Naive thymus-derived CD4-positive, alpha-beta T cell (primary cell): ENCODE measurements at regions not wholly inside any gene's neighbourhood (a gene's known extent, or its start where the extent isn't known, plus 50 kb on each side); places are given as distances from the start of the nearest gene placed in this dataset.

ENCODE experiments used
- ATAC-seq: fragments of 150-1000 bp; cut with Tn5 transposase; 2 replicates; pipeline ENCODE4 v1.10.0; 2021; ENCODE audit warnings: mild to moderate bottlenecking, moderate library complexity
- CTCF ChIA-PET: fragments of 350-600 bp; sonication (Branson Sonifier 250); formaldehyde crosslinking; loops from one replicate; lab custom pipeline; 2021; ENCODE audit warnings: antibody characterized with exemption; lab: Charles Lee
- POLR2A ChIA-PET: fragments of 350-600 bp; sonication (Branson Sonifier 250); formaldehyde crosslinking; loops from one replicate; lab custom pipeline; 2021; ENCODE audit warnings: antibody characterized with exemption, inconsistent platforms; lab: Charles Lee
- DNase-seq, 9 donors: peaks; one replicate each; pipeline versions ENCODE4 v3.0.0 to v3.0.0-alpha.2; 2020 to 2022; ENCODE audit warnings: mixed read lengths in 1 of 9
- H3K27ac ChIP-seq: one replicate; pipeline ENCODE4 v1.7.0; 2013; ENCODE audit warnings: mild to moderate bottlenecking, low read depth, low read length, moderate library complexity
- H3K27me3 ChIP-seq, 2 donors: one replicate each; pipeline ENCODE4 v1.7.0; 2013; ENCODE audit warnings: low read length in 2 of 2, mild to moderate bottlenecking in 2 of 2, moderate library complexity in 2 of 2; ENCODE audit not compliant: control insufficient read depth in 2 of 2, insufficient read depth in 2 of 2
- H3K36me3 ChIP-seq, 3 experiments: 1 replicate in 2 of 3; 2 replicates in 1 of 3; pipeline ENCODE4 v1.7.0; 2013; ENCODE audit warnings: low read length in 3 of 3, mild to moderate bottlenecking in 3 of 3, moderate library complexity in 1 of 3; ENCODE audit not compliant: insufficient read depth in 3 of 3, control insufficient read depth in 2 of 3
- H3K4me1 ChIP-seq, 2 donors: one replicate each; pipeline ENCODE4 v1.7.0; 2013; ENCODE audit warnings: low read length in 2 of 2, mild to moderate bottlenecking in 2 of 2, moderate library complexity in 1 of 2; ENCODE audit not compliant: control insufficient read depth in 2 of 2, insufficient read depth in 2 of 2
- H3K4me3 ChIP-seq: 2 replicates; pipeline ENCODE4 v1.7.0; 2013; ENCODE audit warnings: mild to moderate bottlenecking, low read length
- H3K9me3 ChIP-seq, 3 experiments: 1 replicate in 2 of 3; 2 replicates in 1 of 3; pipeline ENCODE4 v1.7.0; 2013; ENCODE audit warnings: low read length in 3 of 3; ENCODE audit not compliant: control insufficient read depth in 2 of 3
- H3K27ac Mint-ChIP-seq, 9 donors: one replicate each; pipeline ENCODE4 v1.8.0; 2020 to 2022; ENCODE audit warnings: mixed read lengths in 9 of 9, mild to moderate bottlenecking in 8 of 9, moderate library complexity in 5 of 9, inconsistent platforms in 2 of 9
- H3K27me3 Mint-ChIP-seq, 5 donors: one replicate each; pipeline ENCODE4 v1.8.0; 2021 to 2022; ENCODE audit warnings: mixed read lengths in 5 of 5, mild to moderate bottlenecking in 1 of 5
- H3K36me3 Mint-ChIP-seq, 5 donors: one replicate each; pipeline ENCODE4 v1.8.0; 2020 to 2022; ENCODE audit warnings: mixed read lengths in 5 of 5, mild to moderate bottlenecking in 3 of 5, inconsistent platforms in 1 of 5
- H3K4me1 Mint-ChIP-seq, 7 donors: one replicate each; pipeline ENCODE4 v1.8.0; 2020 to 2022; ENCODE audit warnings: mixed read lengths in 7 of 7, mild to moderate bottlenecking in 3 of 7, inconsistent platforms in 1 of 7
- H3K4me3 Mint-ChIP-seq, 10 donors: one replicate each; pipeline ENCODE4 v1.8.0; 2020 to 2022; ENCODE audit warnings: mild to moderate bottlenecking in 10 of 10, mixed read lengths in 10 of 10, moderate library complexity in 6 of 10, inconsistent platforms in 2 of 10
- H3K9me3 Mint-ChIP-seq, 11 donors: one replicate each; pipeline ENCODE4 v1.8.0; 2020 to 2022; ENCODE audit warnings: mixed read lengths in 11 of 11, mild to moderate bottlenecking in 4 of 11, inconsistent platforms in 1 of 11, moderate library complexity in 1 of 11
- intact Hi-C, 2 donors: fragments of 100-400 bp; cut with micrococcal nuclease; formaldehyde crosslinking; loops; one replicate each; pipeline ENCODE4 v1.15.1; 2023

- Histone ChIP-seq H3K27ac (no peak overlapping the region), H3K9me3 (no peaks in the 10 kb centered on the region), H3K27me3 (no peaks in the 10 kb centered on the region), H3K4me1 (peaks cover 0 to 4% of the 10 kb centered on the region in 2 donors), H3K4me3 (no peak overlapping the region), H3K36me3 (no peaks in the 10 kb centered on the region)
- Mint-ChIP-seq H3K4me3 (no peak overlapping the region), H3K27ac (peak overlapping the region in 1 of 9 donors; percentile 26), H3K9me3 (no peaks in the 10 kb centered on the region), H3K4me1 (peaks cover 7 to 41% (median 37%) of the 10 kb centered on the region in 7 donors), H3K36me3 (peaks cover 0 to 28% (median 11%) of the 10 kb centered on the region in 5 donors), H3K27me3 (no peaks in the 10 kb centered on the region)
- DNase-seq = no peak
- ChIA-PET POLR2A (no interaction called here), CTCF (no interaction called here)
- intact Hi-C loops = no loop called here
- ATAC-seq = no peak
Measured at GRCh38 chr14:71411285-71411595, 504.0 kb downstream of the PCNX1 start.

- no peaks in the 10 kb centered on the region for H3K9me3 Mint-ChIP-seq
- ChIA-PET POLR2A (no interaction called here), CTCF (no interaction called here)
- no peak for DNase-seq
- no peaks in the 10 kb centered on the region for H3K27me3 ChIP-seq
- H3K36me3 Mint-ChIP-seq = peaks cover 0 to 30% (median 15%) of the 10 kb centered on the region in 5 donors
- H3K4me3 ChIP-seq = no peak overlapping the region
- H3K4me3 Mint-ChIP-seq = no peak overlapping the region
- H3K9me3 ChIP-seq = no peaks in the 10 kb centered on the region
- peaks cover 0 to 4% of the 10 kb centered on the region in 2 donors for H3K4me1 ChIP-seq
- no peak for ATAC-seq
- H3K27me3 Mint-ChIP-seq = no peaks in the 10 kb centered on the region
- H3K36me3 ChIP-seq = no peaks in the 10 kb centered on the region
- no peak overlapping the region for H3K27ac ChIP-seq
- intact Hi-C loops = no loop called here
- peaks cover 9 to 41% (median 37%) of the 10 kb centered on the region in 7 donors for H3K4me1 Mint-ChIP-seq
- H3K27ac Mint-ChIP-seq = peak overlapping the region in 2 of 9 donors; percentile 26 to 41
Measured at GRCh38 chr14:71411738-71412137, 504.5 kb downstream of the PCNX1 start.

- ATAC-seq = no peak
- H3K4me1 Mint-ChIP-seq = peaks cover 7 to 30% (median 19%) of the 10 kb centered on the region in 7 donors
- intact Hi-C loops = no loop called here
- ChIA-PET POLR2A (no interaction called here), CTCF (interaction anchor here (0.7 kb wide), 1 partner anchor 341 kb away, joined by 4 read pairs; no protein-coding TSS in a partner anchor)
- Histone ChIP-seq H3K36me3 (no peaks in the 10 kb centered on the region), H3K27ac (no peak overlapping the region), H3K4me1 (no peaks in the 10 kb centered on the region), H3K9me3 (no peaks in the 10 kb centered on the region), H3K27me3 (no peaks in the 10 kb centered on the region), H3K4me3 (no peak overlapping the region)
- H3K27ac Mint-ChIP-seq = no peak overlapping the region
- H3K4me3 Mint-ChIP-seq = no peak overlapping the region
- DNase-seq = no peak
- H3K9me3 Mint-ChIP-seq = peaks cover 0 to 2% (median 0%) of the 10 kb centered on the region in 11 donors
- H3K27me3 Mint-ChIP-seq = no peaks in the 10 kb centered on the region
- peaks cover 0 to 41% (median 31%) of the 10 kb centered on the region in 5 donors for H3K36me3 Mint-ChIP-seq
Measured at GRCh38 chr14:71414631-71415403, 507.6 kb downstream of the PCNX1 start.

GRCh38 chr14:71415404-71415690 lies 508.1 kb downstream of the PCNX1 start:
- Histone ChIP-seq H3K4me1 (no peaks in the 10 kb centered on the region), H3K4me3 (no peak overlapping the region), H3K9me3 (no peaks in the 10 kb centered on the region), H3K27ac (no peak overlapping the region), H3K27me3 (no peaks in the 10 kb centered on the region), H3K36me3 (no peaks in the 10 kb centered on the region)
- CTCF ChIA-PET = interaction anchor here (0.7 kb wide), 1 partner anchor 341 kb away, joined by 4 read pairs; no protein-coding TSS in a partner anchor
- POLR2A ChIA-PET = interaction anchor here (0.7 kb wide), 1 partner anchor 10 kb away, joined by 4 read pairs; no protein-coding TSS in a partner anchor
- DNase-seq = no peak
- H3K9me3 Mint-ChIP-seq = peaks cover 0 to 2% (median 0%) of the 10 kb centered on the region in 11 donors
- intact Hi-C loops = no loop called here
- ATAC-seq = no peak
- H3K27ac Mint-ChIP-seq = no peak overlapping the region
- H3K27me3 Mint-ChIP-seq = no peaks in the 10 kb centered on the region
- H3K36me3 Mint-ChIP-seq = peaks cover 0 to 44% (median 34%) of the 10 kb centered on the region in 5 donors
- peaks cover 7 to 25% (median 15%) of the 10 kb centered on the region in 7 donors for H3K4me1 Mint-ChIP-seq
- no peak overlapping the region for H3K4me3 Mint-ChIP-seq

GRCh38 chr14:71416392-71416791 lies 509.1 kb downstream of the PCNX1 start:
- Mint-ChIP-seq H3K27me3 (no peaks in the 10 kb centered on the region), H3K9me3 (peaks cover 0 to 2% (median 0%) of the 10 kb centered on the region in 11 donors), H3K36me3 (peaks cover 0 to 51% (median 39%) of the 10 kb centered on the region in 5 donors), H3K27ac (no peak overlapping the region), H3K4me3 (no peak overlapping the region), H3K4me1 (peaks cover 3 to 15% (median 4%) of the 10 kb centered on the region in 7 donors)
- no peaks in the 10 kb centered on the region for H3K36me3 ChIP-seq
- no peak overlapping the region for H3K27ac ChIP-seq
- no peaks in the 10 kb centered on the region for H3K4me1 ChIP-seq
- H3K4me3 ChIP-seq = no peak overlapping the region
- POLR2A ChIA-PET = no interaction called here
- ATAC-seq = no peak
- DNase-seq = no peak
- intact Hi-C loops = no loop called here
- no peaks in the 10 kb centered on the region for H3K9me3 ChIP-seq
- CTCF ChIA-PET = no interaction called here
- H3K27me3 ChIP-seq = no peaks in the 10 kb centered on the region

GRCh38 chr14:71418532-71419245 lies 511.4 kb downstream of the PCNX1 start:
- Histone ChIP-seq H3K27me3 (no peaks in the 10 kb centered on the region), H3K4me1 (no peaks in the 10 kb centered on the region), H3K4me3 (no peak overlapping the region), H3K27ac (no peak overlapping the region), H3K9me3 (no peaks in the 10 kb centered on the region), H3K36me3 (peaks cover 0 to 3% (median 0%) of the 10 kb centered on the region in 3 experiments)
- Mint-ChIP-seq H3K9me3 (peaks cover 0 to 9% (median 2%) of the 10 kb centered on the region in 11 donors), H3K4me3 (no peak overlapping the region), H3K27ac (peak overlapping the region in 1 of 9 donors; percentile 43), H3K36me3 (peaks cover 0 to 65% (median 53%) of the 10 kb centered on the region in 5 donors), H3K4me1 (peaks cover 0 to 7% (median 2%) of the 10 kb centered on the region in 7 donors), H3K27me3 (no peaks in the 10 kb centered on the region)
- ATAC-seq (no peak), DNase-seq (no peak)
- POLR2A ChIA-PET = no interaction called here
- CTCF ChIA-PET = interaction anchor here (0.6 kb wide), 1 partner anchor 1521 kb away, joined by 3 read pairs; no protein-coding TSS in a partner anchor
- intact Hi-C loops = no loop called here
